HL-60 (cell line): ENCODE measurements at regions not wholly inside any gene's neighbourhood (a gene's known extent, or its start where the extent isn't known, plus 50 kb on each side); places are given as distances from the start of the nearest gene placed in this dataset.

Source experiments
- DNase-seq, 2 experiments: peaks; one replicate each; pipeline ENCODE4 v3.0.0-alpha.2; 2010 to 2020; ENCODE audit warnings: low read depth in 1 of 2, low spot score in 1 of 2
- H3K27ac ChIP-seq: fragments of 250-450 bp; sonication (Bioruptor Pico); replicated peaks from 2 replicates; pipeline ENCODE4 v1.5.1; 2020; ENCODE audit warnings: mild to moderate bottlenecking, moderate library complexity
- H3K27me3 ChIP-seq: fragments of 250-450 bp; sonication (Bioruptor Pico); 2 replicates; pipeline ENCODE4 v1.5.1; 2021; ENCODE audit warnings: mild to moderate bottlenecking, moderate library complexity; ENCODE audit not compliant: insufficient read depth, poor library complexity, severe bottlenecking
- H3K4me3 ChIP-seq: replicated peaks from 2 replicates; pipeline ENCODE4 v1.5.1; 2011; ENCODE audit warnings: mild to moderate bottlenecking, control low read depth, low read length; ENCODE audit not compliant: insufficient read depth
- CTCF ChIP-seq: IDR thresholded peaks from one replicate; pipeline ENCODE4 v1.5.1; 2011; ENCODE audit warnings: low read length, control low read depth, inconsistent platforms; ENCODE audit not compliant: insufficient read depth
- GABPA ChIP-seq: IDR thresholded peaks from 2 replicates; pipeline ENCODE4 v1.6.1; 2012; ENCODE audit warnings: low read depth
- POLR2AphosphoS5 ChIP-seq: IDR thresholded peaks from 2 replicates; pipeline ENCODE4 v1.6.1; 2012; ENCODE audit warnings: low read depth
- REST ChIP-seq: IDR thresholded peaks from 2 replicates; pipeline ENCODE4 v1.6.1; 2012; ENCODE audit warnings: low read depth; ENCODE audit not compliant: insufficient replicate concordance
- SPI1 ChIP-seq: IDR thresholded peaks from 2 replicates; pipeline ENCODE4 v1.6.1; 2012; ENCODE audit warnings: low read depth, mild to moderate bottlenecking, borderline replicate concordance

- Histone ChIP-seq H3K4me3 (no peak overlapping the region), H3K27me3 (peaks cover under 1% of the 10 kb centered on the region), H3K27ac (no peak overlapping the region)
- TF ChIP-seq CTCF (no peak), SPI1 (no peak), GABPA (no peak), POLR2AphosphoS5 (no peak), REST (no peak)
- no peak for DNase-seq
Observed at GRCh38 chr5:3191585-3191984, 404.0 kb upstream of the IRX1 start.

- TF ChIP-seq GABPA (no peak), CTCF (no peak)
- Histone ChIP-seq H3K27ac (no peak overlapping the region), H3K4me3 (no peak overlapping the region), H3K27me3 (no peaks in the 10 kb centered on the region)
- no peak for DNase-seq
Observed at GRCh38 chr5:3190930-3191329, 404.7 kb upstream of the IRX1 start.

GRCh38 chr5:3190433-3190832, 405.2 kb upstream of the IRX1 start:
- no peak overlapping the region for H3K4me3 ChIP-seq
- H3K27ac ChIP-seq = no peak overlapping the region
- H3K27me3 ChIP-seq = no peaks in the 10 kb centered on the region
- no peak for TF ChIP-seq SPI1
- no peak for TF ChIP-seq CTCF
- no peak for TF ChIP-seq REST
- TF ChIP-seq POLR2AphosphoS5 = no peak
- TF ChIP-seq GABPA = no peak
- no peak for DNase-seq

- Histone ChIP-seq H3K27me3 (no peaks in the 10 kb centered on the region), H3K27ac (no peak overlapping the region), H3K4me3 (no peak overlapping the region)
- no peak for DNase-seq
- TF ChIP-seq SPI1 = no peak
- TF ChIP-seq CTCF = no peak
- TF ChIP-seq GABPA = no peak
Observed at GRCh38 chr5:3187771-3188425, 407.7 kb upstream of the IRX1 start.
